BE2C (cell line): ENCODE measurements at regions not wholly inside any gene's neighbourhood (a gene's known extent, or its start where the extent isn't known, plus 50 kb on each side); places are given as distances from the start of the nearest gene placed in this dataset.

Source experiments
- DNase-seq: peaks from one replicate; pipeline ENCODE4 v3.0.0-alpha.2; 2020
- H3K27me3 ChIP-seq: fragments of 250-450 bp; sonication (Bioruptor Pico); 2 replicates; pipeline ENCODE4 v1.5.1; 2020; ENCODE audit warnings: mild to moderate bottlenecking
- H3K36me3 ChIP-seq: fragments of 250-450 bp; sonication (Bioruptor Pico); 2 replicates; pipeline ENCODE4 v1.5.1; 2020; ENCODE audit warnings: mild to moderate bottlenecking
- H3K4me1 ChIP-seq: fragments of 250-450 bp; sonication (Bioruptor Pico); 2 replicates; pipeline ENCODE4 v1.5.1; 2020
- H3K4me3 ChIP-seq: 2 replicates; pipeline ENCODE4 v1.5.1; 2011; ENCODE audit warnings: low read depth, low read length
- H3K9me3 ChIP-seq: fragments of 250-450 bp; sonication (Bioruptor Pico); 2 replicates; pipeline ENCODE4 v1.5.1; 2020
- CTCF ChIP-seq: IDR thresholded peaks from 2 replicates; pipeline ENCODE4 v1.5.1; 2012; ENCODE audit warnings: mild to moderate bottlenecking, low read depth, low read length

- Histone ChIP-seq H3K4me3 (no peak overlapping the region), H3K36me3 (no peaks in the 10 kb centered on the region), H3K27me3 (no peaks in the 10 kb centered on the region), H3K4me1 (no peaks in the 10 kb centered on the region), H3K9me3 (no peaks in the 10 kb centered on the region)
- no peak for TF ChIP-seq CTCF
- DNase-seq = no peak
These were observed 610.5 kb upstream of the PFKP start for GRCh38 chr10:2456834-2457233.

GRCh38 chr10:2445370-2445769 is 622.0 kb upstream of the PFKP start:
- no peaks in the 10 kb centered on the region for H3K27me3 ChIP-seq
- DNase-seq = no peak
- no peaks in the 10 kb centered on the region for H3K9me3 ChIP-seq
- no peak overlapping the region for H3K4me3 ChIP-seq
- no peaks in the 10 kb centered on the region for H3K36me3 ChIP-seq
- no peaks in the 10 kb centered on the region for H3K4me1 ChIP-seq
- TF ChIP-seq CTCF = no peak

GRCh38 chr10:2439983-2440382 is 627.4 kb upstream of the PFKP start:
- H3K27me3 ChIP-seq = no peaks in the 10 kb centered on the region
- no peaks in the 10 kb centered on the region for H3K9me3 ChIP-seq
- no peak overlapping the region for H3K4me3 ChIP-seq
- no peaks in the 10 kb centered on the region for H3K36me3 ChIP-seq
- no peak for TF ChIP-seq CTCF
- DNase-seq = no peak
- no peaks in the 10 kb centered on the region for H3K4me1 ChIP-seq

- no peak for DNase-seq
- Histone ChIP-seq H3K27me3 (no peaks in the 10 kb centered on the region), H3K4me1 (no peaks in the 10 kb centered on the region), H3K4me3 (no peak overlapping the region), H3K9me3 (no peaks in the 10 kb centered on the region), H3K36me3 (no peaks in the 10 kb centered on the region)
- TF ChIP-seq CTCF = no peak
These were observed 628.3 kb upstream of the PFKP start for GRCh38 chr10:2439000-2439399.

GRCh38 chr10:2438248-2438939 is 629.0 kb upstream of the PFKP start:
- Histone ChIP-seq H3K4me3 (no peak overlapping the region), H3K27me3 (no peaks in the 10 kb centered on the region), H3K9me3 (no peaks in the 10 kb centered on the region), H3K4me1 (no peaks in the 10 kb centered on the region), H3K36me3 (no peaks in the 10 kb centered on the region)
- no peak for TF ChIP-seq CTCF
- DNase-seq = no peak

GRCh38 chr10:2436933-2437332 is 630.4 kb upstream of the PFKP start:
- no peaks in the 10 kb centered on the region for H3K27me3 ChIP-seq
- no peak for TF ChIP-seq CTCF
- no peak overlapping the region for H3K4me3 ChIP-seq
- no peaks in the 10 kb centered on the region for H3K36me3 ChIP-seq
- no peak for DNase-seq
- no peaks in the 10 kb centered on the region for H3K9me3 ChIP-seq
- H3K4me1 ChIP-seq = no peaks in the 10 kb centered on the region
